ENCODE measurements at regions not wholly inside any gene's neighbourhood (a gene's known extent, or its start where the extent isn't known, plus 50 kb on each side); places are given as distances from the start of the nearest gene placed in this dataset.

DNA sequence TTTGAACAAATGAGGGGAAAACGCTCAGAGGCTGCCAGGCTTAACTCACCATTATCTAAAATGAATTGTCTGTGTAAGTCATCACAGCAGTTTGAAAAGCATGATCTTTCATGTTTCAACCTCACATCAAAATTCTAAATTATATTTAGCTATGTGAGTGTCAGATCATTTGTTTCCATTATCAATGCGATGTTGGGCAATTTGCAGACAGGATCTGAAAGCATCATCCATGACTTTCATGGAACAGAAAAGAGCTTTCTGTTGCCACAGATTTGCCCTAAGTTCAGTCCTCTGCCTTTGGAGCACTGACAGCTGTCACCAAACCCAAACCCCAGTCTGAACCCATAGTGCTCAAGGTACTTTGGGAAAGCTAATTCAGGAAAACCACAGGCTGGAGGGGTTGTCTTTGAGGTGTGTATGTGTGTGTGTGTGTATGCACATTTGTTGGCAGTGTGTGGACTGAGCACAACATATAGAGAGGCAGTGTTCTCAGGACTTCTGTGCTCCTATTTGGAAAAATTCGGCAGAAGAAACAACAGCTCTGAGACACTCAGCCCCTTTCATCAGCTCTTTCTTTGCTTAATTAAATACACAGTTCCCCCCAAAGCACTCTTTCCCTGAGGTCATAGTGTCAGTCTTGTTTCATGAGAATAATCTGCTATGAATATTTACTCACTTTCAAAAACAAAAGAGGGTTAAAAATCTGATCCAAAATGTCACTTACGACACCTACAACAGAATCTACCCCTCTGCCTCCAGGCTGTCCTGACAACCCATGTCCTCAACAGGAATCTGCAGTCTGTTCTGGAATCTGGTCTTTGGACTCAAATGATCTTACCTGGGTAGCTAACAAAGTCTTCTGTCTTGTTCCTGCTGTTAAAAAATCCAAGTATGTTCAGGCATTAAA, 188.5 kb upstream of the KLF14 start:
- Histone ChIP-seq H3K4me1 (ENCODE audit: control insufficient read depth, insufficient read depth, low read length) (peaks cover 8% of the 10 kb centered on the region), H3K9me3 (ENCODE audit: control insufficient read depth, insufficient read depth, low read depth, low read length) (no peaks in the 10 kb centered on the region), H3K4me3 (ENCODE audit: low read depth, low read length) (no peak overlapping the region), H3K36me3 (ENCODE audit: control insufficient read depth in 2 of 2, insufficient read depth in 1 of 2, low read length in 2 of 2) (no peaks in the 10 kb centered on the region), H3K27ac (ENCODE audit: extremely low read depth, low read depth, low read length) (no peak overlapping the region)
- POLR2A ChIA-PET = no interaction called here
- TF ChIP-seq ZNF16 (tag by site-specific recombination; IDR thresholded peaks at IDR 0.05; ENCODE audit: low read depth) = no peak
- TF ChIP-seq ZBTB10 (tag by site-specific recombination; IDR thresholded peaks at IDR 0.05) = no peak
- TF ChIP-seq, protein P1, sequence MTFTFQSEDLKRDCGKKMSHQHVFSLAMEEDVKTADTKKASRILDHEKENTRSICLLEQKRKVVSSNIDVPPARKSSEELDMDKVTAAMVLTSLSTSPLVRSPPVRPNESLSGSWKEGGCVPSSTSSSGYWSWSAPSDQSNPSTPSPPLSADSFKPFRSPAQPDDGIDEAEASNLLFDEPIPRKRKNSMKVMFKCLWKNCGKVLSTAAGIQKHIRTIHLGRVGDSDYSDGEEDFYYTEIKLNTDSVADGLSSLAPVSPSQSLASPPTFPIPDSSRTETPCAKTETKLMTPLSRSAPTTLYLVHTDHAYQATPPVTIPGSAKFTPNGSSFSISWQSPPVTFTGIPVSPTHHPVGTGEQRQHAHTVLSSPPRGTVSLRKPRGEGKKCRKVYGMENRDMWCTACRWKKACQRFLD (tag by site-specific recombination; IDR thresholded peaks at IDR 0.05) = no peak
- no peak for TF ChIP-seq ZNF548 (tag by site-specific recombination; IDR thresholded peaks at IDR 0.05)
- no peak for TF ChIP-seq ZNF571 (tag by site-specific recombination; IDR thresholded peaks at IDR 0.05)
- TF ChIP-seq OSR2 (tag by site-specific recombination; IDR thresholded peaks at IDR 0.05) = no peak
- TF ChIP-seq ZNF701 (tag by site-specific recombination; IDR thresholded peaks at IDR 0.05) = no peak
- TF ChIP-seq ZNF155 (tag by site-specific recombination; IDR thresholded peaks at IDR 0.05) = no peak
- CTCF ChIA-PET = interaction anchor here (0.5 to 2.1 kb wide), 6 partner anchors 9 to 127 kb away, joined by 3 to 13 read pairs (median 3); no protein-coding TSS in a partner anchor

- TF ChIP-seq KLF8 (tag by site-specific recombination; IDR thresholded peaks at IDR 0.05) = no peak
- TF ChIP-seq, protein P2, sequence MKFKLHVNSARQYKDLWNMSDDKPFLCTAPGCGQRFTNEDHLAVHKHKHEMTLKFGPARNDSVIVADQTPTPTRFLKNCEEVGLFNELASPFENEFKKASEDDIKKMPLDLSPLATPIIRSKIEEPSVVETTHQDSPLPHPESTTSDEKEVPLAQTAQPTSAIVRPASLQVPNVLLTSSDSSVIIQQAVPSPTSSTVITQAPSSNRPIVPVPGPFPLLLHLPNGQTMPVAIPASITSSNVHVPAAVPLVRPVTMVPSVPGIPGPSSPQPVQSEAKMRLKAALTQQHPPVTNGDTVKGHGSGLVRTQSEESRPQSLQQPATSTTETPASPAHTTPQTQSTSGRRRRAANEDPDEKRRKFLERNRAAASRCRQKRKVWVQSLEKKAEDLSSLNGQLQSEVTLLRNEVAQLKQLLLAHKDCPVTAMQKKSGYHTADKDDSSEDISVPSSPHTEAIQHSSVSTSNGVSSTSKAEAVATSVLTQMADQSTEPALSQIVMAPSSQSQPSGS (tag by site-specific recombination; IDR thresholded peaks at IDR 0.05; ENCODE audit: low read depth) = no peak
- TF ChIP-seq GFI1B (tag by site-specific recombination; IDR thresholded peaks at IDR 0.05) = no peak
- no peak for TF ChIP-seq ZNF623 (tag by site-specific recombination; IDR thresholded peaks at IDR 0.05)
- no peak for TF ChIP-seq ZBTB44 (tag by site-specific recombination; IDR thresholded peaks at IDR 0.05)
- TF ChIP-seq ZNF423 (tag by site-specific recombination; IDR thresholded peaks at IDR 0.05) = no peak
- TF ChIP-seq, protein P3, sequence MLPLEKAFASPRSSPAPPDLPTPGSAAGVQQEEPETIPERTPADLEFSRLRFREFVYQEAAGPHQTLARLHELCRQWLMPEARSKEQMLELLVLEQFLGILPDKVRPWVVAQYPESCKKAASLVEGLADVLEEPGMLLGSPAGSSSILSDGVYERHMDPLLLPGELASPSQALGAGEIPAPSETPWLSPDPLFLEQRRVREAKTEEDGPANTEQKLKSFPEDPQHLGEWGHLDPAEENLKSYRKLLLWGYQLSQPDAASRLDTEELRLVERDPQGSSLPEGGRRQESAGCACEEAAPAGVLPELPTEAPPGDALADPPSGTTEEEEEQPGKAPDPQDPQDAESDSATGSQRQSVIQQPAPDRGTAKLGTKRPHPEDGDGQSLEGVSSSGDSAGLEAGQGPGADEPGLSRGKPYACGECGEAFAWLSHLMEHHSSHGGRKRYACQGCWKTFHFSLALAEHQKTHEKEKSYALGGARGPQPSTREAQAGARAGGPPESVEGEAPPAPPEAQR (tag by site-specific recombination; IDR thresholded peaks at IDR 0.05) = no peak
- no peak for TF ChIP-seq ZNF654 (tag by site-specific recombination; IDR thresholded peaks at IDR 0.05; ENCODE audit: low read depth)
- no peak for TF ChIP-seq CTCF (tag by site-specific recombination; IDR thresholded peaks at IDR 0.05)
- no peak for TF ChIP-seq ZNF133 (tag by site-specific recombination; IDR thresholded peaks at IDR 0.05)
- Histone ChIP-seq H3K27ac (ENCODE audit: extremely low read depth, low read depth, low read length) (no peak overlapping the region), H3K9me3 (ENCODE audit: control insufficient read depth, insufficient read depth, low read depth, low read length) (no peaks in the 10 kb centered on the region), H3K4me3 (ENCODE audit: low read depth, low read length) (no peak overlapping the region), H3K36me3 (ENCODE audit: control insufficient read depth in 2 of 2, insufficient read depth in 1 of 2, low read length in 2 of 2) (no peaks in the 10 kb centered on the region), H3K4me1 (ENCODE audit: control insufficient read depth, insufficient read depth, low read length) (peaks cover 8% of the 10 kb centered on the region)
- ChIA-PET CTCF (interaction anchor here (2.1 kb wide), 1 partner anchor 26 kb away, joined by 13 read pairs; no protein-coding TSS in a partner anchor), POLR2A (no interaction called here)
These were observed 189.4 kb upstream of the KLF14 start for GRCh38 chr7:130923365-130923764.

Measured in HEK293 (cell line).